ENCODE measurements at regions not wholly inside any gene's neighbourhood (a gene's known extent, or its start where the extent isn't known, plus 50 kb on each side); places are given as distances from the start of the nearest gene placed in this dataset.

DNA sequence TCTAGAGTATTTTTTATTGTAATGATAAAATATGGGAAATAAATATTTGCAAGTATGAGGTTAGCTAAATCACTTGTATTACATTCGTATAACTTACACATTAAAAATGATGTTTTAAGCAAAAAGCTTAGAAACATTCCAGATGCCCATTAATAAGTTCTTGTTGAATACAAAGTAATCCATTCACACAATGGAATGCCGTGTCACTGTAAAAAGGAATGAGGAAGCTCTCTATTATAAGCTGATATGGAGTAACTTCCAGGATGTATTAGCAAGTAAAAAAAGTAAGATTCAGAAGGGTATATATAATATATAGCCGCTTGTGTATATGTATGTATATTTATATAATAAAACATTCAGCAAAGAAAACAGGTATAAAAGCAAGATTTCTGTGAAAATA, 412.8 kb upstream of the MTPN start:
- TF ChIP-seq POLR2A (IDR thresholded peaks at IDR 0.05) (no peak), POLR2AphosphoS5 (IDR thresholded peaks at IDR 0.05) (no peak)
- TF ChIP-seq, protein P1, sequence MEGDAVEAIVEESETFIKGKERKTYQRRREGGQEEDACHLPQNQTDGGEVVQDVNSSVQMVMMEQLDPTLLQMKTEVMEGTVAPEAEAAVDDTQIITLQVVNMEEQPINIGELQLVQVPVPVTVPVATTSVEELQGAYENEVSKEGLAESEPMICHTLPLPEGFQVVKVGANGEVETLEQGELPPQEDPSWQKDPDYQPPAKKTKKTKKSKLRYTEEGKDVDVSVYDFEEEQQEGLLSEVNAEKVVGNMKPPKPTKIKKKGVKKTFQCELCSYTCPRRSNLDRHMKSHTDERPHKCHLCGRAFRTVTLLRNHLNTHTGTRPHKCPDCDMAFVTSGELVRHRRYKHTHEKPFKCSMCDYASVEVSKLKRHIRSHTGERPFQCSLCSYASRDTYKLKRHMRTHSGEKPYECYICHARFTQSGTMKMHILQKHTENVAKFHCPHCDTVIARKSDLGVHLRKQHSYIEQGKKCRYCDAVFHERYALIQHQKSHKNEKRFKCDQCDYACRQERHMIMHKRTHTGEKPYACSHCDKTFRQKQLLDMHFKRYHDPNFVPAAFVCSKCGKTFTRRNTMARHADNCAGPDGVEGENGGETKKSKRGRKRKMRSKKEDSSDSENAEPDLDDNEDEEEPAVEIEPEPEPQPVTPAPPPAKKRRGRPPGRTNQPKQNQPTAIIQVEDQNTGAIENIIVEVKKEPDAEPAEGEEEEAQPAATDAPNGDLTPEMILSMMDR (IDR thresholded peaks at IDR 0.05 in 8 of 11, conservative IDR thresholded peaks at IDR 0.05 in 3 of 11) = no peak
